Activated CD4-positive, CD25-positive, alpha-beta regulatory T cell (primary cell): ENCODE measurements at regions not wholly inside any gene's neighbourhood (a gene's known extent, or its start where the extent isn't known, plus 50 kb on each side); places are given as distances from the start of the nearest gene placed in this dataset.

Source experiments
- DNase-seq, 4 experiments: peaks; one replicate each; lab custom pipeline; 2025; lab: John Stamatoyannopoulos, UW

- no peak for DNase-seq
Observed at GRCh38 chr3:135740211-135740610, 225.3 kb upstream of the PPP2R3A start.

GRCh38 chr3:135740751-135741150 is 224.8 kb upstream of the PPP2R3A start:
- no peak for DNase-seq

GRCh38 chr3:135751991-135752390 is 213.5 kb upstream of the PPP2R3A start:
- DNase-seq: no peak

GRCh38 chr3:135752851-135753250 is 212.7 kb upstream of the PPP2R3A start:
- no peak for DNase-seq

- no peak for DNase-seq
Observed at GRCh38 chr3:135753506-135753905, 212.0 kb upstream of the PPP2R3A start.

GRCh38 chr3:135755330-135756105 is 210.0 kb upstream of the PPP2R3A start:
- DNase-seq: no peak

GRCh38 chr3:135756106-135756668 is 209.3 kb upstream of the PPP2R3A start:
- no peak for DNase-seq

- no peak for DNase-seq
Observed at GRCh38 chr3:135757421-135757820, 208.1 kb upstream of the PPP2R3A start.

- no peak for DNase-seq
Observed at GRCh38 chr3:135758961-135759360, 206.6 kb upstream of the PPP2R3A start.

- no peak for DNase-seq
Observed at GRCh38 chr3:135759651-135760050, 205.9 kb upstream of the PPP2R3A start.

- DNase-seq: no peak
Observed at GRCh38 chr3:135760581-135760980, 204.9 kb upstream of the PPP2R3A start.

GRCh38 chr3:135762188-135762856 is 203.2 kb upstream of the PPP2R3A start:
- no peak for DNase-seq

- DNase-seq: no peak
Observed at GRCh38 chr3:135766115-135766514, 199.4 kb upstream of the PPP2R3A start.

GRCh38 chr3:135771760-135772159 is 193.8 kb upstream of the PPP2R3A start:
- DNase-seq: no peak

GRCh38 chr3:135779024-135779423 is 186.5 kb upstream of the PPP2R3A start:
- no peak for DNase-seq

- no peak for DNase-seq
Observed at GRCh38 chr3:135779590-135780235, 185.8 kb upstream of the PPP2R3A start.

- no peak for DNase-seq
Observed at GRCh38 chr3:135781026-135781815, 184.3 kb upstream of the PPP2R3A start.

- DNase-seq: no peak
Observed at GRCh38 chr3:135784557-135784956, 181.0 kb upstream of the PPP2R3A start.

GRCh38 chr3:135788146-135788545 is 177.4 kb upstream of the PPP2R3A start:
- DNase-seq: no peak

- DNase-seq: no peak
Observed at GRCh38 chr3:135788978-135789377, 176.6 kb upstream of the PPP2R3A start.

- no peak for DNase-seq
Observed at GRCh38 chr3:135792174-135792573, 173.4 kb upstream of the PPP2R3A start.
